ENCODE measurements at regions not wholly inside any gene's neighbourhood (a gene's known extent, or its start where the extent isn't known, plus 50 kb on each side); places are given as distances from the start of the nearest gene placed in this dataset.
A peak's percentile ranks its signal among the peaks of the same experiment; 100 is the strongest.

GRCh38 chr7:101699399-101699798 lies 70.3 kb upstream of the MYL10 start:
- TF ChIP-seq CTCF (IDR thresholded peaks at IDR 0.05; ENCODE audit: control insufficient read depth, extremely low read depth, insufficient read depth): no peak
- no peak for DNase-seq (ENCODE audit: low read depth)
- no peak overlapping the region for H3K4me3 ChIP-seq (ENCODE audit: low read depth, low read length)

- H3K4me3 ChIP-seq (ENCODE audit: low read depth, low read length): no peak overlapping the region
- no peak for TF ChIP-seq CTCF (IDR thresholded peaks at IDR 0.05; ENCODE audit: control insufficient read depth, extremely low read depth, insufficient read depth)
- peak; percentile 62 for DNase-seq (ENCODE audit: low read depth)
Measured at GRCh38 chr7:101699881-101700823, 71.1 kb upstream of the MYL10 start.

DNA sequence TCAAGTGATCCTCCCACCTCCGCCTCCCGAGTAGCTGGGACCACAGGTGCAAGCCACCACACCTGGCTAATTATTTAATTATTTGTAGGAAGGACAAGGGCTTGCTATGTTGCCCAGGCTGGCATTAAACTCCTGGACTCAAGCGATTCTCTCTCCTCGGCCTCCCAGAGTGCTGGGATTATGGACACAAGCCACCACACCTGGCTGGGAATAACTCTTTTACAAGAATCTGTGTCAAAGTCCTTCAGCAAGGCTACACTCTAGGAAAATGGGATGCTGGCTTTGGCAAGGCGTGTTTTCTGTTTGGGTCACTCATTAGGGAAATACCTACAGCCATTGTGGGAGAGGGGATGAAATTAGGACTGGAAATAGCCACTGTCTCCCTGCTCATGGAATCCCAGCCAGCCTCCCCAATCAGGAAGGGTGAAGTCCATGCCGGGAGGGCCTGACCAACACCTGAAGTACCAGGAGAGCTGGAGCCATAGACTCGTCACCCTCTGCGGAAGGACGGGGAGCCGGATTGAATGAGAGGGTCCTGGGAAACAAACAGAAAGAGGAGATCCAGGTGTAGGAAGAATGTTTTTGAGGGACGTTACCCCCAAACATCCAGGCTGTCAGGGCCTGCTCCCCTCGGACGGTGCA lies 72.2 kb upstream of the MYL10 start:
- TF ChIP-seq CTCF (IDR thresholded peaks at IDR 0.05; ENCODE audit: control insufficient read depth, extremely low read depth, insufficient read depth): no peak
- DNase-seq (ENCODE audit: low read depth): no peak
- H3K4me3 ChIP-seq (ENCODE audit: low read depth, low read length): no peak overlapping the region

DNA sequence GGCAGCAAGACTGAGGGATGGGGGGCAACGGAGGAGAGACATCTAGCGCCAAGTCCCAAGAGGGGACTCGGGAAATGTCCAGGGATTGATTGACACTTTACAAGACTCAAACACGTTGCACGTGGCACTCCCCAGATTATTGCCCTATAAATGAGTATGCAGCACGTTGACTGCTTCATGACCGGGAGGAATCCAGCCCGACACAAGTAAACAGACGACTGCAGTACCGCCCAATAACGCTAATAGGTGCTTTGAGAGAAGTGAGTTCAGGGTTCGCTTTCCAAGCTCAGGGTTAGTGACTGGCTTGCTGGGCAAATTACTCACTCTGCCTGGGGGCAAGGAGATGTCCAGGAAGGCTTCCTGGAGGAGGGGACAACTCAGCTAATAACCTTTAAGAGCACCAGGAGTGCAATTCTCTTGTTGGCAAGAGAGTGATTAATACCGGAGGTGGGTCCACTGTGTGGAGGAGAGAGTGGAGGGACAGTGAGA lies 73.3 kb upstream of the MYL10 start:
- peak; percentile 62 for DNase-seq (ENCODE audit: low read depth)

GRCh38 chr7:101705331-101705730 lies 76.2 kb upstream of the MYL10 start:
- no peak overlapping the region for H3K4me3 ChIP-seq (ENCODE audit: low read depth, low read length)
- DNase-seq (ENCODE audit: low read depth): no peak
- TF ChIP-seq CTCF (IDR thresholded peaks at IDR 0.05; ENCODE audit: control insufficient read depth, extremely low read depth, insufficient read depth): no peak

More for the DNA sequence above, 73.3 kb upstream of the MYL10 start:
- no peak overlapping the region for H3K4me3 ChIP-seq (ENCODE audit: low read depth, low read length)
- TF ChIP-seq CTCF (IDR thresholded peaks at IDR 0.05; ENCODE audit: control insufficient read depth, extremely low read depth, insufficient read depth): 0 out of 2 replicates have a peak, but pooled peaks have one; percentile 1

GRCh38 chr7:101707587-101707986 lies 78.5 kb upstream of the MYL10 start:
- TF ChIP-seq CTCF (IDR thresholded peaks at IDR 0.05; ENCODE audit: control insufficient read depth, extremely low read depth, insufficient read depth): no peak
- DNase-seq (ENCODE audit: low read depth): no peak
- H3K4me3 ChIP-seq (ENCODE audit: low read depth, low read length): no peak overlapping the region
